GM18909 (cell line): ENCODE measurements at regions not wholly inside any gene's neighbourhood (a gene's known extent, or its start where the extent isn't known, plus 50 kb on each side); places are given as distances from the start of the nearest gene placed in this dataset.
"Not testable (repeated sequence)": the region's sequence is repeated elsewhere in the genome, so short reads cannot be mapped to it uniquely, and the experiment has no call there.

Experiments
- ATAC-seq: cut with Tn5 transposase; IDR thresholded peaks from one replicate; pipeline ENCODE4 v1.9.1; 2021; ENCODE audit warnings: mild to moderate bottlenecking; ENCODE audit not compliant: unreplicated experiment, poor library complexity

- no peak for ATAC-seq
These were observed 1072.8 kb downstream of the GRM8 start for GRCh38 chr7:126179916-126180315.

GRCh38 chr7:126178865-126179264, 1073.9 kb downstream of the GRM8 start:
- ATAC-seq: no peak

GRCh38 chr7:126177782-126178181, 1075.0 kb downstream of the GRM8 start:
- ATAC-seq: no peak

GRCh38 chr7:126166645-126167044, 1086.1 kb downstream of the GRM8 start:
- no peak for ATAC-seq

GRCh38 chr7:126163647-126164046, 1089.1 kb downstream of the GRM8 start:
- no peak for ATAC-seq

GRCh38 chr7:126157391-126157790, 1095.3 kb downstream of the GRM8 start:
- no peak for ATAC-seq

- ATAC-seq: no peak
These were observed 1102.3 kb downstream of the GRM8 start for GRCh38 chr7:126150278-126150958.

GRCh38 chr7:126140858-126141466, 1111.8 kb downstream of the GRM8 start:
- no peak for ATAC-seq

- no peak for ATAC-seq
These were observed 1132.8 kb downstream of the GRM8 start for GRCh38 chr7:126119981-126120380.

GRCh38 chr7:126103582-126103981, 1149.2 kb downstream of the GRM8 start:
- no peak for ATAC-seq

GRCh38 chr7:126083014-126083413, 1153.4 kb upstream of the POT1 start:
- no peak for ATAC-seq

GRCh38 chr7:126079581-126079980, 1150.0 kb upstream of the POT1 start:
- peak; percentile 48 for ATAC-seq

- ATAC-seq: no peak
These were observed 1149.5 kb upstream of the POT1 start for GRCh38 chr7:126079151-126079550.

GRCh38 chr7:126065766-126066165, 1136.1 kb upstream of the POT1 start:
- no peak for ATAC-seq

GRCh38 chr7:126057979-126058378, 1128.4 kb upstream of the POT1 start:
- no peak for ATAC-seq

GRCh38 chr7:126056613-126057012, 1127.0 kb upstream of the POT1 start:
- ATAC-seq: not testable (repeated sequence)

- no peak for ATAC-seq
These were observed 1122.6 kb upstream of the POT1 start for GRCh38 chr7:126052229-126052628.

- no peak for ATAC-seq
These were observed 1115.0 kb upstream of the POT1 start for GRCh38 chr7:126044662-126045061.

GRCh38 chr7:126041472-126041871, 1111.8 kb upstream of the POT1 start:
- ATAC-seq: no peak

GRCh38 chr7:126040114-126041045, 1110.8 kb upstream of the POT1 start:
- no peak for ATAC-seq

- no peak for ATAC-seq
These were observed 1096.9 kb upstream of the POT1 start for GRCh38 chr7:126026421-126027088.
